SK-N-SH (cell line): ENCODE measurements at regions not wholly inside any gene's neighbourhood (a gene's known extent, or its start where the extent isn't known, plus 50 kb on each side); places are given as distances from the start of the nearest gene placed in this dataset.

ENCODE experiments used
- CTCF ChIA-PET: fragments of 300-600, 350-600 bp; formaldehyde crosslinking; extraction: SDS; loops from one replicate; lab custom pipeline; 2021; lab: Yijun Ruan, JAX
- POLR2A ChIA-PET: fragments of 350-600 bp; sonication (Branson Sonifier 250); formaldehyde crosslinking; extraction: SDS; loops from one replicate; lab custom pipeline; 2020; ENCODE audit warnings: antibody characterized with exemption, inconsistent platforms; lab: Yijun Ruan, JAX
- DNase-seq: peaks from one replicate; pipeline ENCODE4 v3.0.0; 2012
- H2AFZ ChIP-seq: fragments of 200-600 bp; sonication (generic); 2 replicates; pipeline ENCODE4 v1.8.1; 2016; ENCODE audit warnings: antibody characterized with exemption, mild to moderate bottlenecking, low read depth
- H3F3A ChIP-seq: fragments of 200-600 bp; sonication (generic); replicated peaks from 2 replicates; pipeline ENCODE3; 2016; ENCODE audit warnings: antibody characterized with exemption, mild to moderate bottlenecking; ENCODE audit not compliant: insufficient read depth
- H3K27ac ChIP-seq, 2 experiments: fragments of 200-500 bp in 1 of 2; fragments of 200-600 bp in 1 of 2; sonication (Bioruptor generic) in 1 of 2; sonication (generic), shearing (Covaris generic) in 1 of 2; 2 replicates each; pipeline versions ENCODE4 v1.5.1 to v1.6.1; 2014 to 2016; ENCODE audit warnings: low read depth in 2 of 2, inconsistent platforms in 1 of 2, low read length in 1 of 2, mild to moderate bottlenecking in 1 of 2, mixed read lengths in 1 of 2
- H3K27me3 ChIP-seq: fragments of 200-600 bp; sonication (generic), shearing (Covaris generic); 2 replicates; pipeline ENCODE4 v1.6.1; 2016; ENCODE audit warnings: mixed run types; ENCODE audit not compliant: insufficient read depth
- H3K36me3 ChIP-seq, 2 experiments: fragments of 200-500 bp in 1 of 2; fragments of 200-600 bp in 1 of 2; sonication (Bioruptor generic) in 1 of 2; sonication (generic) in 1 of 2; replicated peaks in 1 of 2; 2 replicates each; pipeline versions ENCODE3 to v1.5.1; 2014 to 2016; ENCODE audit warnings: low read length in 1 of 2, mild to moderate bottlenecking in 1 of 2; ENCODE audit not compliant: insufficient read depth in 2 of 2, control insufficient read depth in 1 of 2
- H3K4me1 ChIP-seq, 2 experiments: fragments of 200-500 bp in 1 of 2; fragments of 200-600 bp in 1 of 2; sonication (Bioruptor generic) in 1 of 2; sonication (generic), shearing (Covaris generic) in 1 of 2; 2 replicates each; pipeline versions ENCODE4 v1.5.1 to v1.6.1; 2014 to 2016; ENCODE audit warnings: low read depth in 1 of 2, low read length in 1 of 2, mixed run types in 1 of 2; ENCODE audit not compliant: insufficient read depth in 2 of 2, control insufficient read depth in 1 of 2
- H3K4me2 ChIP-seq: fragments of 200-600 bp; sonication (generic), shearing (Covaris generic); 2 replicates; pipeline ENCODE4 v1.6.1; 2017; ENCODE audit warnings: mixed run types
- H3K4me3 ChIP-seq, 2 experiments: fragments of 200-500 bp in 1 of 2; fragments of 200-600 bp in 1 of 2; sonication (Bioruptor generic) in 1 of 2; sonication (generic), shearing (Covaris generic) in 1 of 2; 2 replicates each; pipeline versions ENCODE4 v1.5.1 to v1.8.1; 2014 to 2016; ENCODE audit warnings: low read depth in 2 of 2, inconsistent platforms in 1 of 2, low read length in 1 of 2, mild to moderate bottlenecking in 1 of 2, mixed read lengths in 1 of 2, moderate library complexity in 1 of 2
- H3K79me2 ChIP-seq: fragments of 200-600 bp; sonication (generic); 2 replicates; pipeline ENCODE4 v1.8.1; 2017; ENCODE audit warnings: mild to moderate bottlenecking; ENCODE audit not compliant: insufficient read depth
- H3K9ac ChIP-seq: fragments of 200-600 bp; sonication (generic); 2 replicates; pipeline ENCODE4 v1.6.1; 2017; ENCODE audit warnings: mixed run types
- H3K9me2 ChIP-seq: fragments of 200-600 bp; sonication (generic); 2 replicates; pipeline ENCODE4 v1.6.1; 2017; ENCODE audit warnings: mixed run types
- H3K9me3 ChIP-seq: fragments of 200-600 bp; sonication (generic); 2 replicates; pipeline ENCODE4 v1.6.1; 2017; ENCODE audit warnings: mixed run types, mild to moderate bottlenecking, moderate library complexity
- H4K20me1 ChIP-seq: fragments of 200-600 bp; sonication (generic); 2 replicates; pipeline ENCODE4 v1.6.1; 2017; ENCODE audit warnings: mild to moderate bottlenecking, mixed run types; ENCODE audit not compliant: insufficient read depth
- EP300 ChIP-seq, 2 experiments: IDR thresholded peaks; 2 replicates each; pipeline versions ENCODE4 v1.4.0 to v1.6.1; 2012; ENCODE audit warnings: borderline replicate concordance in 1 of 2, low read depth in 1 of 2, low read length in 1 of 2
- EZH2phosphoT487 ChIP-seq: fragments of 200-600 bp; sonication (generic); IDR thresholded peaks from 2 replicates; pipeline ENCODE4 v1.6.1; 2017; ENCODE audit warnings: low read depth, mixed run types, mild to moderate bottlenecking, antibody characterized with exemption, moderate library complexity, borderline replicate concordance
- NFIC ChIP-seq: IDR thresholded peaks from 2 replicates; pipeline ENCODE4 v1.4.0; 2012; ENCODE audit warnings: borderline replicate concordance
- NRF1 ChIP-seq: IDR thresholded peaks from 2 replicates; pipeline ENCODE4 v1.6.1; 2012; ENCODE audit warnings: low read depth, mild to moderate bottlenecking, low read length
- POLR2AphosphoS5 ChIP-seq: IDR thresholded peaks from 2 replicates; pipeline ENCODE4 v1.6.1; 2012; ENCODE audit warnings: low read depth, low read length
- RAD21 ChIP-seq: IDR thresholded peaks from 2 replicates; pipeline ENCODE4 v1.6.1; 2012; ENCODE audit warnings: mild to moderate bottlenecking, low read length
- RCOR1 ChIP-seq: fragments of 150-350 bp; IDR thresholded peaks from 2 replicates; pipeline ENCODE4 v1.6.1; 2017; ENCODE audit warnings: antibody characterized with exemption, low read length
- SIN3A ChIP-seq: IDR thresholded peaks from 2 replicates; pipeline ENCODE4 v1.6.1; 2012; ENCODE audit warnings: low read depth, mild to moderate bottlenecking, low read length, moderate library complexity, borderline replicate concordance
- SMC3 ChIP-seq: IDR thresholded peaks from 2 replicates; pipeline ENCODE4 v1.6.1; 2012; ENCODE audit warnings: low read depth, low read length, improper control_type of control experiment
- TEAD4 ChIP-seq: IDR thresholded peaks from 2 replicates; pipeline ENCODE4 v1.4.0; 2012; ENCODE audit warnings: mild to moderate bottlenecking, borderline replicate concordance; ENCODE audit not compliant: insufficient read depth
- WGBS: methylation state at CpG from one replicate; pipeline ENCODE4 v1.1.6; 2017; ENCODE audit warnings: low lambda C conversion rate; 5-methylcytosine and 5-hydroxymethylcytosine counted together
- TF ChIP-seq, protein P1 (sequence below): IDR thresholded peaks from 2 replicates; pipeline ENCODE4; 2012
- TF ChIP-seq, protein P2 (sequence below): fragments of 150-350 bp; IDR thresholded peaks from 2 replicates; pipeline ENCODE4 v1.6.1; 2016; ENCODE audit warnings: mild to moderate bottlenecking, low read depth, low read length
- TF ChIP-seq, protein P3 (sequence below): fragments of 150-350 bp; IDR thresholded peaks from 2 replicates; pipeline ENCODE4 v1.6.1; 2017; ENCODE audit warnings: antibody characterized with exemption, low read length, low read depth, borderline replicate concordance
- TF ChIP-seq, protein P4 (sequence below): fragments of 200-600 bp; sonication (generic); IDR thresholded peaks from 2 replicates; pipeline ENCODE4 v1.6.1; 2017; ENCODE audit warnings: antibody characterized with exemption, mild to moderate bottlenecking, moderate library complexity

DNA sequence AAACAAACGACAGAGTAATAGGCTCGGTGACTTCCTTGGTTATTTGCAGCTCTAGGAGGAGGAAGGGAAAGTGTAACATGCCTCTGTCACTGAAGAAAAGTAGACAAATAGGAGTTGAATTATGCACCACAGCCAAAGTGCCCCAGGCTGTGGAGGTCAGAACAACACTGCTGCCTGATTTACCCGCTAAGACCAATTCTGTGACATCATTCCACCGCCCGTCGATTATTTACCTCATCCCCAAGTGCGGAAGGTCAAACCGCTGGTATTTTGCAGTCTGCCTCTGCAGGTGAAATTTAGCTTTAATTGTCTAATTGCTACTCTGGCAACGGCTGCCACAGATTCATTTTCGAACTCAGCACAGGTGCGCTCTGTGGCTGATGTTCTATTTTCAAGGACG, 106.3 kb upstream of the PRICKLE2 start:
- WGBS: 86% methylated on average over 12 of the region's 12 CpGs
- Histone ChIP-seq H2AFZ (no peak overlapping the region), H3K4me1 (no peaks in the 10 kb centered on the region; a peak in 1 of 4 replicates), H3K4me3 (no peak overlapping the region), H3K9me2 (no peaks in the 10 kb centered on the region), H3K36me3 (no peaks in the 10 kb centered on the region), H3K9ac (no peak overlapping the region), H3K79me2 (no peaks in the 10 kb centered on the region), H3K9me3 (no peaks in the 10 kb centered on the region), H4K20me1 (no peaks in the 10 kb centered on the region), H3F3A (no peaks in the 10 kb centered on the region), H3K27ac (no peak overlapping the region), H3K4me2 (no peak overlapping the region), H3K27me3 (no peaks in the 10 kb centered on the region)
- no peak for TF ChIP-seq EP300 (IDR thresholded peaks at IDR 0.05; ENCODE audit: borderline replicate concordance in 1 of 2, low read depth in 1 of 2, low read length in 1 of 2)
- TF ChIP-seq, protein P1, sequence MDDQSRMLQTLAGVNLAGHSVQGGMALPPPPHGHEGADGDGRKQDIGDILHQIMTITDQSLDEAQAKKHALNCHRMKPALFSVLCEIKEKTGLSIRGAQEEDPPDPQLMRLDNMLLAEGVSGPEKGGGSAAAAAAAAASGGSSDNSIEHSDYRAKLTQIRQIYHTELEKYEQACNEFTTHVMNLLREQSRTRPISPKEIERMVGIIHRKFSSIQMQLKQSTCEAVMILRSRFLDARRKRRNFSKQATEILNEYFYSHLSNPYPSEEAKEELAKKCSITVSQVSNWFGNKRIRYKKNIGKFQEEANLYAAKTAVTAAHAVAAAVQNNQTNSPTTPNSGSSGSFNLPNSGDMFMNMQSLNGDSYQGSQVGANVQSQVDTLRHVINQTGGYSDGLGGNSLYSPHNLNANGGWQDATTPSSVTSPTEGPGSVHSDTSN: no peak
- TF ChIP-seq TEAD4: no peak
- TF ChIP-seq, protein P2, sequence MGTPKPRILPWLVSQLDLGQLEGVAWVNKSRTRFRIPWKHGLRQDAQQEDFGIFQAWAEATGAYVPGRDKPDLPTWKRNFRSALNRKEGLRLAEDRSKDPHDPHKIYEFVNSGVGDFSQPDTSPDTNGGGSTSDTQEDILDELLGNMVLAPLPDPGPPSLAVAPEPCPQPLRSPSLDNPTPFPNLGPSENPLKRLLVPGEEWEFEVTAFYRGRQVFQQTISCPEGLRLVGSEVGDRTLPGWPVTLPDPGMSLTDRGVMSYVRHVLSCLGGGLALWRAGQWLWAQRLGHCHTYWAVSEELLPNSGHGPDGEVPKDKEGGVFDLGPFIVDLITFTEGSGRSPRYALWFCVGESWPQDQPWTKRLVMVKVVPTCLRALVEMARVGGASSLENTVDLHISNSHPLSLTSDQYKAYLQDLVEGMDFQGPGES: no peak
- no peak for TF ChIP-seq NRF1
- TF ChIP-seq SIN3A: no peak
- no peak for TF ChIP-seq NFIC
- no peak for TF ChIP-seq RAD21
- TF ChIP-seq RCOR1: no peak
- TF ChIP-seq SMC3: no peak
- no peak for DNase-seq
- CTCF ChIA-PET: no interaction called here
- POLR2A ChIA-PET: no interaction called here

DNA sequence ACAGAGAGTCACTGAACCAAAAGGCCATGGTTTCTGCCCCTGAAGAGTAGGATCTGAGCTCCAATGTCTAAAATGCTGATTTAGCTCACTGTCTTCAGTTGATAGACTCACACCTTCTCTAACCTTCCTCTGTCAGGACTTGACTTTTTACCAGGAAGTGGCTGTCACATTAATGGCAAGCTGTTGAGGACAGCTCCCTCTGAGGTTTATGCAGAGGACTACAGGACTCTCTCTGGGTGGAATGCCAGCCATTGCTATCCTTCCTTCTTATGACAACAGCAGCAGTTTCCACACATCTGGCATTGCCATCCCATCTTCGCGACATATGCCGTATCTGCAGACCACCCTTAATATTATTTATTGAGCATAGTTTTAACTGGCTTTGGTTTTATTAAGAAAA, 103.8 kb upstream of the PRICKLE2 start:
- no peaks in the 10 kb centered on the region for H3K27me3 ChIP-seq
- H3K9ac ChIP-seq: no peak overlapping the region
- no peaks in the 10 kb centered on the region; a peak in 1 of 4 replicates for H3K4me1 ChIP-seq
- no peak overlapping the region for H3K4me2 ChIP-seq
- H3K4me3 ChIP-seq: no peak overlapping the region
- H3K79me2 ChIP-seq: no peaks in the 10 kb centered on the region
- 98% methylated on average over 3 of the region's 3 CpGs for WGBS
- DNase-seq: no peak
- CTCF ChIA-PET: no interaction called here
- no peaks in the 10 kb centered on the region for H4K20me1 ChIP-seq
- H3K9me2 ChIP-seq: no peaks in the 10 kb centered on the region
- no peaks in the 10 kb centered on the region for H3K9me3 ChIP-seq
- no peak overlapping the region for H3K27ac ChIP-seq
- no peak overlapping the region for H2AFZ ChIP-seq
- no peaks in the 10 kb centered on the region for H3K36me3 ChIP-seq
- TF ChIP-seq RAD21: 0 out of 2 replicates have a peak, but pooled peaks have one; percentile 4
- TF ChIP-seq, protein P3, sequence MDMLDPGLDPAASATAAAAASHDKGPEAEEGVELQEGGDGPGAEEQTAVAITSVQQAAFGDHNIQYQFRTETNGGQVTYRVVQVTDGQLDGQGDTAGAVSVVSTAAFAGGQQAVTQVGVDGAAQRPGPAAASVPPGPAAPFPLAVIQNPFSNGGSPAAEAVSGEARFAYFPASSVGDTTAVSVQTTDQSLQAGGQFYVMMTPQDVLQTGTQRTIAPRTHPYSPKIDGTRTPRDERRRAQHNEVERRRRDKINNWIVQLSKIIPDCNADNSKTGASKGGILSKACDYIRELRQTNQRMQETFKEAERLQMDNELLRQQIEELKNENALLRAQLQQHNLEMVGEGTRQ: no peak
- TF ChIP-seq, protein P4, sequence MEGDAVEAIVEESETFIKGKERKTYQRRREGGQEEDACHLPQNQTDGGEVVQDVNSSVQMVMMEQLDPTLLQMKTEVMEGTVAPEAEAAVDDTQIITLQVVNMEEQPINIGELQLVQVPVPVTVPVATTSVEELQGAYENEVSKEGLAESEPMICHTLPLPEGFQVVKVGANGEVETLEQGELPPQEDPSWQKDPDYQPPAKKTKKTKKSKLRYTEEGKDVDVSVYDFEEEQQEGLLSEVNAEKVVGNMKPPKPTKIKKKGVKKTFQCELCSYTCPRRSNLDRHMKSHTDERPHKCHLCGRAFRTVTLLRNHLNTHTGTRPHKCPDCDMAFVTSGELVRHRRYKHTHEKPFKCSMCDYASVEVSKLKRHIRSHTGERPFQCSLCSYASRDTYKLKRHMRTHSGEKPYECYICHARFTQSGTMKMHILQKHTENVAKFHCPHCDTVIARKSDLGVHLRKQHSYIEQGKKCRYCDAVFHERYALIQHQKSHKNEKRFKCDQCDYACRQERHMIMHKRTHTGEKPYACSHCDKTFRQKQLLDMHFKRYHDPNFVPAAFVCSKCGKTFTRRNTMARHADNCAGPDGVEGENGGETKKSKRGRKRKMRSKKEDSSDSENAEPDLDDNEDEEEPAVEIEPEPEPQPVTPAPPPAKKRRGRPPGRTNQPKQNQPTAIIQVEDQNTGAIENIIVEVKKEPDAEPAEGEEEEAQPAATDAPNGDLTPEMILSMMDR: peak; percentile 13; the same call in 1 of the 2 replicates
- no peak for TF ChIP-seq NRF1
- TF ChIP-seq, protein P1: no peak
- TF ChIP-seq RCOR1: no peak
- TF ChIP-seq POLR2AphosphoS5: no peak
- TF ChIP-seq EZH2phosphoT487: no peak
- TF ChIP-seq, all 33 proteins: peak for 2
- no peaks in the 10 kb centered on the region for H3F3A ChIP-seq
- POLR2A ChIA-PET: no interaction called here
